ENCODE measurements at regions not wholly inside any gene's neighbourhood (a gene's known extent, or its start where the extent isn't known, plus 50 kb on each side); places are given as distances from the start of the nearest gene placed in this dataset.

- no peak for TF ChIP-seq CTCF (conservative IDR thresholded peaks at IDR 0.05; ENCODE audit: low read length)
- TF ChIP-seq EZH2phosphoT487 (IDR thresholded peaks at IDR 0.05; ENCODE audit: borderline replicate concordance, low read depth, low read length) = no peak
These were observed 1224.0 kb downstream of the SLC16A7 start for GRCh38 chr12:60819794-60820193.

Measured in OCI-LY7 (cell line).